GM21786 (cell line): ENCODE measurements at regions not wholly inside any gene's neighbourhood (a gene's known extent, or its start where the extent isn't known, plus 50 kb on each side); places are given as distances from the start of the nearest gene placed in this dataset.
"Not testable (repeated sequence)": the region's sequence is repeated elsewhere in the genome, so short reads cannot be mapped to it uniquely, and the experiment has no call there.

ENCODE experiments used
- ATAC-seq: cut with Tn5 transposase; IDR thresholded peaks from one replicate; pipeline ENCODE4 v1.9.1; 2021; ENCODE audit not compliant: unreplicated experiment

DNA sequence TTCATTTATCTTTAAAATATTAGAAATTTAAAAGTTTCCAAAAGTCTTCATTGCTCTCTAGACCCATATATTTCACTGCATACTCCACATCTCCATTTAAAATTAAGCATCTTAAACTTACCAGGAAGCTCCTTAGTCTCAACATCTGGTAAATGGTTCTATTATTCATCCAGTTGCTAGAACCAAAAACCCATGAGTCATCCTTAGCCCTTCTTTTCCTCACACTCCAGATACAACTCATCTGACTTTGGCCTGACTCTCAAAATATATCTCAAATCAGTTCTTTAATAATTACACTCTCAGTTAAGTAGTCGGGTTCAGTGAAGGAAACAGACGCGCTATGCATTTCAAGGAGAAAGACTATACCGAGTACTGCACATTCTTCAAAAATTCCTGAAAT lies 110.2 kb upstream of the COX7C start:
- ATAC-seq, result no peak

- not testable (repeated sequence) for ATAC-seq
Measured at GRCh38 chr5:86510330-86510915, 107.3 kb upstream of the COX7C start.

DNA sequence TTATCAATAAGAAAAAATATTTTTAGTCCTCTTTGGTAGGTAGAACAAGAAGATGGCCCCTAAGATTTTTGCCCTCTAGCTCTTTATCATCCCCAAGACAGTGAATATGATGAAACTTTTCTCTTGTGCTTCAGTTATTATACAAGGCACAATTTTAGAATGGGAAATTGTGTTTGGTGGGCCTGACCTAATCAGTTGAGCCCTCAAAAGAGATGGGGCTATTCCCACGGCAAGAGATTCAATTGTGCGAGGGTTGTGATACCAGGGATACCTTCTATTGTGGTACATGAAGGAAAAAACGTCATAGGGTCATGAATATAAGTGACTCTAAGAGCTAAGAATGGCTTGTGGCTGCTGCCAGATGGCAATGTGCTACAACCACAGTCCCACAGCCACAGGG lies 94.0 kb upstream of the COX7C start:
- ATAC-seq, result no peak

DNA sequence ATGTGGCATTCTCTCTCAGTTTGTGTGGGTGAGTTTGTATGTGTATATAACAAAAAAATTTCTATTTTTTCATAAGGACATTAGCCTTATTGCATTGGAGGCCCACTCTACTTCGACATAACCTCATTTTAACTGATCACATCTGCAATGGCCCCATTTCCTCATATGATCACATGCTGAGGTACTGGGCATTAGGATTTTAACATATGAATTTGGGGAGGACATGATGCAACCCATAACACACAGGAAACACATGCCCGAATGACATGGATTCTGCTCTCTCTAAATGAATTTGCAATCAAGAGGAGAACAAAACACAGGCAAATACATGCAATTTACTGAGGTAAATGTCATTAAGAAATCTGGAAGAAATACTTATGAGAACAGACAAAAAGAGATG lies 92.1 kb upstream of the COX7C start:
- no peak for ATAC-seq

GRCh38 chr5:86526811-86527348 lies 90.9 kb upstream of the COX7C start:
- peak; percentile 82 for ATAC-seq

DNA sequence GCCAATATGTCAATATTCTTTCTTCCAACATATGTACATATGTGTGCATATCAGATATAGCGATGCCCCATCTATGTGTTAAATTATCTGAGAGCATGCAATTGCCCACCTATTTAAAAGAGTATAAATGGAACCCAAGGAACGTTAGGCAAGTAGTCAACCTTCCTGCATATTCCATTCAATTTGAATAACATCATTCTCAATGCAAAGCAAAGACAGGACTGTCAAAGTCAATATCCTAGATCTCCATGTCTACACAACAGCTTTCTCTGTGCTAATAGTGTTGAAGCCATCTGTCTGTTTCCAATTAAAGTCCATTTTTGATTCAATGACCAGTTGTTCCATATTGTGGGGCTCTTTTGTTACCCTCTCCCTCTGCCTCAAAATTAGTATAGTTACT lies 85.3 kb upstream of the COX7C start:
- no peak for ATAC-seq

DNA sequence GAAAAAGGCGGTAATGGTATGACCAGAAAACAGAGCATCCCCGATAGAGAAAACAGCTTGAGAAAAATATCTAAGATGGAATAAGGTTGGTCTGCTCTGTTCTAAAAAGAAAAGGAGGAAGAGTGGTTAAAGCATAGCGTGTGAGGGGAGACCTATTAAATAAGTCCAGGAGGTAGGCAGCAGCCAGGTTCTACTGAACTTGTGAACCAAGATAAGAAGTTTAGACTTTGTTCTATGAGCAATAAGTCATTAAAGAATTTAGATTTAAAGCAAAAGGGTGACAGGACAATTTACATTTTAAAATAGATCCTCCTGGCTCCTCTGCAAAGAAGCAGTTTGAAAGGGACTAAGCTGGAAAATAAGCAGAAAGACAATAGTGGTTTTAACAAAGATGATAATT lies 81.3 kb upstream of the COX7C start:
- no peak for ATAC-seq

- peak; percentile 62 for ATAC-seq
Measured at GRCh38 chr5:86542532-86542931, 75.2 kb upstream of the COX7C start.

- no peak for ATAC-seq
Measured at GRCh38 chr5:86546044-86546443, 71.7 kb upstream of the COX7C start.

DNA sequence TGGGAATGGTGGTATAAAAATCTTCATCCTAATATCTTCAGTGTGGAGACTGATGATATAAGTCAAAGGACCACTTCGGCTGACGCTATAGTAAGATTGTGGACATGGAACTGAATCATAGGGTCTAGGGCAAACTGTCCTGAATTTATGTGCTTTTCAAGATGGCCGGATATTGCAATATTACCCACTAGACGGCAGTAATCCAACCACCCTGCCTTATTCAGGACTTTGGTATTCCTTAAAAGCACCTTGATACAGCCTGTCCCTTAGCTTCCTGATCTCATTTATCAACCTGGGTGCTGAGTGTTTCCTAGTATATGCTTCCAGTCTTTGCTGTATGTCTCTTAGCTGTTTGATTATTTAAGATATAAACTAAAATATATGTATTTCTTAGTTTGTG lies 71.2 kb upstream of the COX7C start:
- no peak for ATAC-seq

DNA sequence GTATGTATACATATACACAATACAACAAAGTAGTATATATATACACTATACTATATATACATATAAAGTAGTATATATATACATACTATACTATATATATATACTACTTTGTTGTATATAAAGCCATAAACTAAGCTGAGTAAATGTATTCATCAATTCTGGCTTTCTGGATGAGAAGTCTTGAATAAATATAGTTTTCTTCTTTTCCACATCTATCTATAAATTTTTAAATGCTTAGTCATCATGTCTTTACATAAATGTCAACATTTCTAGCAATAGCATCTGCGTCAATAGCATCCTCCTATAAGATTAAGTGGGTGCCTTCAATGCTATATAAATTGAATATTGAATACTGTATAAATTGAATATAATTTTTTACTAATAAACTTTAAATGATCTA lies 63.1 kb upstream of the COX7C start:
- no peak for ATAC-seq

DNA sequence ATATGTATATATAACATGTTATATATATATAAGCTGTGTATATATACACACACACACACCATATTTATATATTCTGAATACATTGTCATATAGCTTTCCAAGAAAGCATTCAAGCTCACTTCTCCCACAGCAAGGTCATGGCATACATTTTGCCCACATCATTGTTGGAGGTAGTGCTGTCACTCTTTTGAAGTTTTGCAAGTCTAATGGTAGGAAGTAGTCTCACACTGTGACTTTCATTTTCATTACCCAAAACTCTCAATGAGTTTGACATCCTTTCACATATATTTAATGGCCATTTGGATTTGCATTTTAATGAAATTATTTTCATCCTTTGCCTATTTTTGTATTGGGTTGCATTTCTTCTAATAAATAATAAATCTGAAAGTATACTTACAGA lies 59.8 kb upstream of the COX7C start:
- peak; percentile 43 for ATAC-seq

GRCh38 chr5:86565197-86565789 lies 52.4 kb upstream of the COX7C start:
- peak; percentile 74 for ATAC-seq

DNA sequence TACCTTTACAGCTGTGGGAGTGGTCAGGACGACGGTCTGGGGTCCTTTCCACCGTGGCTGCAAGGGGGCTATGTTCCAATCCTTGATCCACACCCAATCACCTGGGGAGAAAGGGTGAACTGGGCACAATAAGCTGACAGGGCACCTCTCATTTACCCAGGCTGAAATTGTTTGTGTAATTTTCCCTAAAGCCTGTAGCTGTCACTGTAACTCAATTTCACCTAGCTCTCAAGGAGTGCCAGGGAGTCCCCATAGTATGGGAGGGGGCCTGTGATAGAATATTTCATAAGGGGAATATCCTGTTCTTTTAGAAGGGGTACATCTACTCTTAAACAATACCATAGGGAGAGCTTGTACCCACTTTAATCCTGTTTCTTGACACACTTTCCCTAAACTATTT lies 51.7 kb upstream of the COX7C start:
- ATAC-seq, result not testable (repeated sequence)
